AG20443 (cell line): ENCODE measurements at regions not wholly inside any gene's neighbourhood (a gene's known extent, or its start where the extent isn't known, plus 50 kb on each side); places are given as distances from the start of the nearest gene placed in this dataset.

Experiments
- DNase-seq: peaks from one replicate; pipeline ENCODE4 v3.0.0; 2012; ENCODE audit warnings: low spot score, mixed read lengths

GRCh38 chr6:134523903-134524650 lies 206.2 kb upstream of the SGK1 start:
- no peak for DNase-seq

- no peak for DNase-seq
These were observed 205.1 kb upstream of the SGK1 start for GRCh38 chr6:134523051-134523450.

- DNase-seq, result no peak
These were observed 203.2 kb upstream of the SGK1 start for GRCh38 chr6:134521116-134521501.

- DNase-seq, result peak; percentile 55
These were observed 202.5 kb upstream of the SGK1 start for GRCh38 chr6:134520181-134521115.

GRCh38 chr6:134519465-134519864 lies 201.6 kb upstream of the SGK1 start:
- no peak for DNase-seq

GRCh38 chr6:134517868-134518267 lies 200.0 kb upstream of the SGK1 start:
- DNase-seq, result no peak

- DNase-seq, result peak; percentile 83
These were observed 199.3 kb upstream of the SGK1 start for GRCh38 chr6:134517145-134517658.

GRCh38 chr6:134516582-134516981 lies 198.7 kb upstream of the SGK1 start:
- no peak for DNase-seq

GRCh38 chr6:134515986-134516385 lies 198.1 kb upstream of the SGK1 start:
- DNase-seq, result no peak

GRCh38 chr6:134512981-134513391 lies 195.1 kb upstream of the SGK1 start:
- no peak for DNase-seq

GRCh38 chr6:134511984-134512683 lies 194.2 kb upstream of the SGK1 start:
- DNase-seq, result no peak

- DNase-seq, result no peak
These were observed 193.0 kb upstream of the SGK1 start for GRCh38 chr6:134510920-134511319.

GRCh38 chr6:134510142-134510541 lies 192.2 kb upstream of the SGK1 start:
- no peak for DNase-seq

- no peak for DNase-seq
These were observed 191.1 kb upstream of the SGK1 start for GRCh38 chr6:134508862-134509498.

- no peak for DNase-seq
These were observed 188.2 kb upstream of the SGK1 start for GRCh38 chr6:134506162-134506561.

- peak; percentile 19 for DNase-seq
These were observed 185.8 kb upstream of the SGK1 start for GRCh38 chr6:134503585-134504281.

- no peak for DNase-seq
These were observed 185.0 kb upstream of the SGK1 start for GRCh38 chr6:134502614-134503549.

GRCh38 chr6:134495890-134496248 lies 178.0 kb upstream of the SGK1 start:
- no peak for DNase-seq

GRCh38 chr6:134495203-134495889 lies 177.4 kb upstream of the SGK1 start:
- no peak for DNase-seq

GRCh38 chr6:134493789-134494188 lies 175.9 kb upstream of the SGK1 start:
- DNase-seq, result no peak
